ENCODE measurements at regions not wholly inside any gene's neighbourhood (a gene's known extent, or its start where the extent isn't known, plus 50 kb on each side); places are given as distances from the start of the nearest gene placed in this dataset.

- no peaks in the 10 kb centered on the region for H3K27me3 Mint-ChIP-seq (ENCODE audit: unreplicated experiment)
- intact Hi-C loops (cut with micrococcal nuclease; ENCODE audit: unreplicated experiment), result no loop called here
- no peak for DNase-seq
- no peak overlapping the region for H3K4me3 Mint-ChIP-seq (ENCODE audit: low read depth, unreplicated experiment)
- H3K4me1 Mint-ChIP-seq (ENCODE audit: low read depth, unreplicated experiment), result peaks cover 55% of the 10 kb centered on the region
- peaks cover 11% of the 10 kb centered on the region for H3K9me3 Mint-ChIP-seq (ENCODE audit: low read depth, unreplicated experiment)
- CTCF ChIA-PET, result no interaction called here
- BruUV-seq (replicated peaks), result no TSS peak
- peaks cover 14% of the 10 kb centered on the region for H3K36me3 Mint-ChIP-seq (ENCODE audit: insufficient read depth, unreplicated experiment)
- H3K27ac Mint-ChIP-seq (ENCODE audit: unreplicated experiment), result peak overlapping the region; percentile 60
- TF ChIP-seq CTCF (IDR thresholded peaks at IDR 0.05; ENCODE audit: unreplicated experiment), result no peak
These were observed 51.2 kb upstream of the CCDC190 start for GRCh38 chr1:162912061-162912667.

Data from Calu3 (cell line).